CD14-positive monocyte (primary cell): ENCODE measurements at regions not wholly inside any gene's neighbourhood (a gene's known extent, or its start where the extent isn't known, plus 50 kb on each side); places are given as distances from the start of the nearest gene placed in this dataset.

Experiments
- DNase-seq, 3 donors: peaks; one replicate each; pipeline ENCODE4 v3.0.0-alpha.2; 2011 to 2022
- H2AFZ ChIP-seq: 2 replicates; pipeline ENCODE4 v1.6.0; 2012; ENCODE audit warnings: mild to moderate bottlenecking, low read depth, low read length, inconsistent platforms; ENCODE audit not compliant: insufficient read depth, poor library complexity, severe bottlenecking
- H3K27ac ChIP-seq, 2 donors: 1 replicate in 1 of 2; 2 replicates in 1 of 2; pipeline ENCODE4 v1.5.1; 2012 to 2013; ENCODE audit warnings: low read length in 2 of 2, control low read depth in 1 of 2, inconsistent platforms in 1 of 2, low read depth in 1 of 2, mild to moderate bottlenecking in 1 of 2
- H3K27me3 ChIP-seq, 2 donors: one replicate each; pipeline versions ENCODE4 v1.6.0 to v1.6.1; 2011 to 2013; ENCODE audit warnings: low read length in 2 of 2; ENCODE audit not compliant: control insufficient read depth in 2 of 2, insufficient read depth in 2 of 2
- H3K36me3 ChIP-seq, 2 donors: replicated peaks in 1 of 2; 1 replicate in 1 of 2; 2 replicates in 1 of 2; pipeline versions ENCODE4 v1.5.1 to v1.6.1; 2012 to 2013; ENCODE audit warnings: low read length in 2 of 2, control low read depth in 1 of 2, inconsistent platforms in 1 of 2, mild to moderate bottlenecking in 1 of 2; ENCODE audit not compliant: insufficient read depth in 2 of 2, control insufficient read depth in 1 of 2
- H3K4me1 ChIP-seq, 2 donors: 1 replicate in 1 of 2; 2 replicates in 1 of 2; pipeline versions ENCODE4 v1.5.1 to v1.6.1; 2012 to 2013; ENCODE audit warnings: low read length in 2 of 2, control low read depth in 1 of 2, inconsistent platforms in 1 of 2, mild to moderate bottlenecking in 1 of 2, moderate library complexity in 1 of 2; ENCODE audit not compliant: insufficient read depth in 2 of 2, control insufficient read depth in 1 of 2
- H3K4me2 ChIP-seq: replicated peaks from 2 replicates; pipeline ENCODE3; 2012; ENCODE audit warnings: low read length, moderate library complexity, mild to moderate bottlenecking; ENCODE audit not compliant: poor library complexity, severe bottlenecking; ENCODE audit errors: extremely low read depth
- H3K4me3 ChIP-seq, 3 experiments: fragments of 200-600 bp in 1 of 3; sonication (generic) in 1 of 3; replicated peaks in 1 of 3; 1 replicate in 2 of 3; 2 replicates in 1 of 3; pipeline ENCODE4 v1.5.1; 2011 to 2013; ENCODE audit warnings: low read length in 3 of 3, mild to moderate bottlenecking in 3 of 3, control low read depth in 2 of 3, low read depth in 2 of 3, inconsistent platforms in 1 of 3, moderate library complexity in 1 of 3
- H3K79me2 ChIP-seq: 2 replicates; pipeline ENCODE4 v1.6.0; 2012; ENCODE audit warnings: mild to moderate bottlenecking, control low read depth, inconsistent platforms, low read length, moderate library complexity; ENCODE audit not compliant: insufficient read depth
- H3K9ac ChIP-seq: 2 replicates; pipeline ENCODE4 v1.6.0; 2017; ENCODE audit warnings: low read length, mild to moderate bottlenecking; ENCODE audit not compliant: insufficient read depth, poor library complexity, severe bottlenecking
- H3K9me3 ChIP-seq, 2 donors: replicated peaks in 1 of 2; 1 replicate in 1 of 2; 2 replicates in 1 of 2; pipeline versions ENCODE4 v1.5.1 to v1.6.1; 2012 to 2013; ENCODE audit warnings: low read length in 2 of 2, control low read depth in 1 of 2; ENCODE audit not compliant: control insufficient read depth in 1 of 2, insufficient read depth in 1 of 2
- H4K20me1 ChIP-seq: 2 replicates; pipeline ENCODE4 v1.6.0; 2012; ENCODE audit warnings: mild to moderate bottlenecking, low read length, control low read depth, moderate library complexity; ENCODE audit not compliant: insufficient read depth
- H3K27ac Mint-ChIP-seq, 7 donors: one replicate each; pipeline ENCODE4 v1.8.0; 2020; ENCODE audit warnings: mild to moderate bottlenecking in 7 of 7, mixed read lengths in 7 of 7, moderate library complexity in 6 of 7, inconsistent platforms in 2 of 7
- H3K27me3 Mint-ChIP-seq, 3 donors: one replicate each; pipeline ENCODE4 v1.8.0; 2021 to 2022; ENCODE audit warnings: low read depth in 3 of 3, mild to moderate bottlenecking in 3 of 3, mixed read lengths in 3 of 3, moderate library complexity in 3 of 3, inconsistent platforms in 1 of 3
- H3K36me3 Mint-ChIP-seq, 2 donors: one replicate each; pipeline ENCODE4 v1.8.0; 2020; ENCODE audit warnings: mixed read lengths in 2 of 2, inconsistent platforms in 1 of 2, mild to moderate bottlenecking in 1 of 2
- H3K4me1 Mint-ChIP-seq: one replicate; pipeline ENCODE4 v1.8.0; 2020; ENCODE audit warnings: mild to moderate bottlenecking, mixed read lengths
- H3K4me3 Mint-ChIP-seq, 2 donors: one replicate each; pipeline ENCODE4 v1.8.0; 2020; ENCODE audit warnings: mild to moderate bottlenecking in 2 of 2, mixed read lengths in 2 of 2, moderate library complexity in 1 of 2
- H3K9me3 Mint-ChIP-seq, 7 donors: one replicate each; pipeline ENCODE4 v1.8.0; 2020 to 2022; ENCODE audit warnings: mixed read lengths in 7 of 7, mild to moderate bottlenecking in 6 of 7, moderate library complexity in 6 of 7, inconsistent platforms in 2 of 7
- WGBS: methylation state at CpG from one replicate; pipeline ENCODE4 v1.1.5; 2013; ENCODE audit warnings: missing lambda C conversion rate; ENCODE audit not compliant: insufficient coverage; 5-methylcytosine and 5-hydroxymethylcytosine counted together
- intact Hi-C, 2 donors: fragments of 100-400 bp; cut with micrococcal nuclease; formaldehyde crosslinking; loops; one replicate each; pipeline versions ENCODE4 v1.15.0 to v1.15.1; 2023
- TF ChIP-seq, protein P1 (sequence below): fragments of 200-600 bp; IDR thresholded peaks from one replicate; pipeline ENCODE4 v1.8.0; 2022; ENCODE audit warnings: antibody characterized with exemption, mild to moderate bottlenecking

DNA sequence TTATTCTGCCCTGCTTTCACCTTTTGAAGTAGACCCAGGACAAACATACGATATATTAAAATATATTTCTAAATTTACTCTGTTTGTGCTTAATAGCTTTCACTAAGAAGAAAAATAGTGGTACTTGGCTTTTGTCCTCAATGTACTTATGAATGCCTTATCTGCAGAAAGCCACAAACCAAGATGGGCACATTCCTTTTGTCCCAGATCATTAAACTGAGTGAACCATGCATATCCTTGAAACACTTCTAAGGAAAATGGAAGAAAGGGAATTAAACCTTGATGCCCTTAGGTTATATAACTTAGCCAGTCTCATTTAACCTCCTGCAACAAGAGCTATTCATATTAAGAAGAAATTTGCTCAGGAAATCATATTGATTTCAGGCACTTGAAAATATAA lies 553.8 kb upstream of the CDH9 start:
- no peak overlapping the region for H3K4me3 ChIP-seq
- Mint-ChIP-seq H3K27ac (no peak overlapping the region), H3K27me3 (peaks cover 0 to 2% (median 0%) of the 10 kb centered on the region in 3 donors), H3K4me3 (no peak overlapping the region), H3K36me3 (no peaks in the 10 kb centered on the region), H3K9me3 (peaks cover 9 to 19% (median 11%) of the 10 kb centered on the region in 7 donors), H3K4me1 (no peaks in the 10 kb centered on the region)
- intact Hi-C loops, result no loop called here
- DNase-seq, result no peak
- H2AFZ ChIP-seq, result no peak overlapping the region
- no peak overlapping the region for H3K4me2 ChIP-seq
- no peak overlapping the region for H3K9ac ChIP-seq
- H3K4me1 ChIP-seq, result no peaks in the 10 kb centered on the region
- H3K79me2 ChIP-seq, result no peaks in the 10 kb centered on the region
- H3K27ac ChIP-seq, result no peak overlapping the region
- H4K20me1 ChIP-seq, result no peaks in the 10 kb centered on the region
- no peaks in the 10 kb centered on the region for H3K36me3 ChIP-seq
- no peaks in the 10 kb centered on the region for H3K27me3 ChIP-seq
- TF ChIP-seq, protein P1, sequence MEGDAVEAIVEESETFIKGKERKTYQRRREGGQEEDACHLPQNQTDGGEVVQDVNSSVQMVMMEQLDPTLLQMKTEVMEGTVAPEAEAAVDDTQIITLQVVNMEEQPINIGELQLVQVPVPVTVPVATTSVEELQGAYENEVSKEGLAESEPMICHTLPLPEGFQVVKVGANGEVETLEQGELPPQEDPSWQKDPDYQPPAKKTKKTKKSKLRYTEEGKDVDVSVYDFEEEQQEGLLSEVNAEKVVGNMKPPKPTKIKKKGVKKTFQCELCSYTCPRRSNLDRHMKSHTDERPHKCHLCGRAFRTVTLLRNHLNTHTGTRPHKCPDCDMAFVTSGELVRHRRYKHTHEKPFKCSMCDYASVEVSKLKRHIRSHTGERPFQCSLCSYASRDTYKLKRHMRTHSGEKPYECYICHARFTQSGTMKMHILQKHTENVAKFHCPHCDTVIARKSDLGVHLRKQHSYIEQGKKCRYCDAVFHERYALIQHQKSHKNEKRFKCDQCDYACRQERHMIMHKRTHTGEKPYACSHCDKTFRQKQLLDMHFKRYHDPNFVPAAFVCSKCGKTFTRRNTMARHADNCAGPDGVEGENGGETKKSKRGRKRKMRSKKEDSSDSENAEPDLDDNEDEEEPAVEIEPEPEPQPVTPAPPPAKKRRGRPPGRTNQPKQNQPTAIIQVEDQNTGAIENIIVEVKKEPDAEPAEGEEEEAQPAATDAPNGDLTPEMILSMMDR, result no peak
- H3K9me3 ChIP-seq, result peaks cover 9 to 15% of the 10 kb centered on the region in 2 donors
- no CpG with 5 or more reads among the region's 1 CpG for WGBS

DNA sequence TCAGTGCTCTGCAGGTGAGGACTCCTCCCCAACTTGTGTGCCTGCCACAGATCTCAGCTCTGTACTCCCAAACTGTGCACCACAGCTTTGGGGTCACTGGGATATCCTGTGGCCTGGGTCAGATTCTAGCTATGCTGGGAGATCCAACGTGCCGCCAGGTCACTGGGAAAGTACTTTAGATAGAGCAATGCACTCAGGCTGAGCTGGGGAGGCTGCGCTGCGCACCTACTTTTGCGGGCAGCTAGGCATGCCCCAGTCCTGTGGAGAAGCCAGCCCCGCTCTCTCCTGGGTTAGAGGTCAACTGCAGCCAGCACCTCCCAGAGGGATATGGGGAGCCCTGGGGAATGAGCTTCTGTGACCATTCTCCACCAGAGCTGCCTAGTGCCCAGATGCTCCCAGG lies 552.1 kb upstream of the CDH9 start:
- Histone ChIP-seq H3K9ac (no peak overlapping the region), H3K4me3 (no peak overlapping the region), H3K4me1 (no peaks in the 10 kb centered on the region), H4K20me1 (no peaks in the 10 kb centered on the region), H3K9me3 (peaks cover 9 to 15% of the 10 kb centered on the region in 2 donors), H2AFZ (no peak overlapping the region), H3K27me3 (no peaks in the 10 kb centered on the region), H3K27ac (no peak overlapping the region), H3K36me3 (no peaks in the 10 kb centered on the region), H3K79me2 (no peaks in the 10 kb centered on the region), H3K4me2 (no peak overlapping the region)
- Mint-ChIP-seq H3K27ac (no peak overlapping the region), H3K27me3 (peaks cover 0 to 2% (median 0%) of the 10 kb centered on the region in 3 donors), H3K36me3 (no peaks in the 10 kb centered on the region), H3K9me3 (peaks cover 4 to 12% (median 9%) of the 10 kb centered on the region in 7 donors), H3K4me1 (no peaks in the 10 kb centered on the region), H3K4me3 (no peak overlapping the region)
- TF ChIP-seq, protein P1, result no peak
- intact Hi-C loops, result no loop called here
- DNase-seq, result no peak
- WGBS, result 94% methylated on average over 6 of the region's 6 CpGs
